HL-60 (cell line): ENCODE measurements at regions not wholly inside any gene's neighbourhood (a gene's known extent, or its start where the extent isn't known, plus 50 kb on each side); places are given as distances from the start of the nearest gene placed in this dataset.

ENCODE experiments used
- DNase-seq, 2 experiments: peaks; one replicate each; pipeline ENCODE4 v3.0.0-alpha.2; 2010 to 2020; ENCODE audit warnings: low read depth in 1 of 2, low spot score in 1 of 2
- H3K27ac ChIP-seq: fragments of 250-450 bp; sonication (Bioruptor Pico); replicated peaks from 2 replicates; pipeline ENCODE4 v1.5.1; 2020; ENCODE audit warnings: mild to moderate bottlenecking, moderate library complexity
- H3K27me3 ChIP-seq: fragments of 250-450 bp; sonication (Bioruptor Pico); 2 replicates; pipeline ENCODE4 v1.5.1; 2021; ENCODE audit warnings: mild to moderate bottlenecking, moderate library complexity; ENCODE audit not compliant: insufficient read depth, poor library complexity, severe bottlenecking
- H3K4me3 ChIP-seq: replicated peaks from 2 replicates; pipeline ENCODE4 v1.5.1; 2011; ENCODE audit warnings: mild to moderate bottlenecking, control low read depth, low read length; ENCODE audit not compliant: insufficient read depth
- GABPA ChIP-seq: IDR thresholded peaks from 2 replicates; pipeline ENCODE4 v1.6.1; 2012; ENCODE audit warnings: low read depth
- POLR2AphosphoS5 ChIP-seq: IDR thresholded peaks from 2 replicates; pipeline ENCODE4 v1.6.1; 2012; ENCODE audit warnings: low read depth
- SPI1 ChIP-seq: IDR thresholded peaks from 2 replicates; pipeline ENCODE4 v1.6.1; 2012; ENCODE audit warnings: low read depth, mild to moderate bottlenecking, borderline replicate concordance
- TF ChIP-seq, protein P1 (sequence below): IDR thresholded peaks from one replicate; pipeline ENCODE4 v1.5.1; 2011; ENCODE audit warnings: low read length, control low read depth, inconsistent platforms; ENCODE audit not compliant: insufficient read depth
- TF ChIP-seq, protein P2 (sequence below): IDR thresholded peaks from 2 replicates; pipeline ENCODE4 v1.6.1; 2012; ENCODE audit warnings: low read depth; ENCODE audit not compliant: insufficient replicate concordance

DNA sequence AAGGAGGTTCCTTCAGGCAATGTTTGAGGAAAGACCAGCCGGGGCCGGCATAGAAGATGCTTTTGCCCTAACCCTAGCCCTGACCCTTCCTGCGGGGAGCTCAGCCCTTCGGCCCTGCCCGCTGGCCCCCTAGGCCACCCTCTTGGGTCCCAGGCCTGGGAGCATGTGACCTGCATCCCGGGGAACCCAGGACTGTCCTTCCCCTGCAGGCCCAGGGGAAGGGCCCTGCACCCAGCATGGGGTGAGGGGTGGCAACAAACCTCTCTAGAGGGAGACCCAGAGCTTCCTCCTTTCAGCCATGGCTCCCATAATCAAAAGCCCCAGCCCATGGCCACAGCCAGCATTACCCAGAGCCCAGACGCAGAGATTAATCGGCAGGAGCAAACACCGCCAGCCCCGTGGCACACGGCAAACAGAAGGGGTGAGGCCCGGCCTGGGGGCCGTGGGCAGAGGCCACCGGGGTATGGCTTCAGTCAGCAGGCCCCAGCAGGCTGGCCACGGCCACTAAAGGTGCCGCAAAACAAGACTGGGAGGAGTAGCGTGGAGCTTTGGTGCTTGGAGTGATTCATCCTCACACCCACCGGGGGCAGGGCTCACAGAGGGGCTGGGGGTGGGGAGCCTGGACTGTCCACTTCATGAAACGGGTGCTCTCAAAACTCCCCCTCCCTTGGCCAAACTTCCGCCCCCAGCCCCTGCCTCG, 61.6 kb upstream of the HPCAL1 start:
- Histone ChIP-seq H3K27ac (no peak overlapping the region), H3K27me3 (no peaks in the 10 kb centered on the region), H3K4me3 (no peak overlapping the region)
- no peak for DNase-seq
- TF ChIP-seq SPI1: no peak
- TF ChIP-seq, protein P1, sequence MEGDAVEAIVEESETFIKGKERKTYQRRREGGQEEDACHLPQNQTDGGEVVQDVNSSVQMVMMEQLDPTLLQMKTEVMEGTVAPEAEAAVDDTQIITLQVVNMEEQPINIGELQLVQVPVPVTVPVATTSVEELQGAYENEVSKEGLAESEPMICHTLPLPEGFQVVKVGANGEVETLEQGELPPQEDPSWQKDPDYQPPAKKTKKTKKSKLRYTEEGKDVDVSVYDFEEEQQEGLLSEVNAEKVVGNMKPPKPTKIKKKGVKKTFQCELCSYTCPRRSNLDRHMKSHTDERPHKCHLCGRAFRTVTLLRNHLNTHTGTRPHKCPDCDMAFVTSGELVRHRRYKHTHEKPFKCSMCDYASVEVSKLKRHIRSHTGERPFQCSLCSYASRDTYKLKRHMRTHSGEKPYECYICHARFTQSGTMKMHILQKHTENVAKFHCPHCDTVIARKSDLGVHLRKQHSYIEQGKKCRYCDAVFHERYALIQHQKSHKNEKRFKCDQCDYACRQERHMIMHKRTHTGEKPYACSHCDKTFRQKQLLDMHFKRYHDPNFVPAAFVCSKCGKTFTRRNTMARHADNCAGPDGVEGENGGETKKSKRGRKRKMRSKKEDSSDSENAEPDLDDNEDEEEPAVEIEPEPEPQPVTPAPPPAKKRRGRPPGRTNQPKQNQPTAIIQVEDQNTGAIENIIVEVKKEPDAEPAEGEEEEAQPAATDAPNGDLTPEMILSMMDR: no peak
- TF ChIP-seq POLR2AphosphoS5: no peak
- TF ChIP-seq, protein P2, sequence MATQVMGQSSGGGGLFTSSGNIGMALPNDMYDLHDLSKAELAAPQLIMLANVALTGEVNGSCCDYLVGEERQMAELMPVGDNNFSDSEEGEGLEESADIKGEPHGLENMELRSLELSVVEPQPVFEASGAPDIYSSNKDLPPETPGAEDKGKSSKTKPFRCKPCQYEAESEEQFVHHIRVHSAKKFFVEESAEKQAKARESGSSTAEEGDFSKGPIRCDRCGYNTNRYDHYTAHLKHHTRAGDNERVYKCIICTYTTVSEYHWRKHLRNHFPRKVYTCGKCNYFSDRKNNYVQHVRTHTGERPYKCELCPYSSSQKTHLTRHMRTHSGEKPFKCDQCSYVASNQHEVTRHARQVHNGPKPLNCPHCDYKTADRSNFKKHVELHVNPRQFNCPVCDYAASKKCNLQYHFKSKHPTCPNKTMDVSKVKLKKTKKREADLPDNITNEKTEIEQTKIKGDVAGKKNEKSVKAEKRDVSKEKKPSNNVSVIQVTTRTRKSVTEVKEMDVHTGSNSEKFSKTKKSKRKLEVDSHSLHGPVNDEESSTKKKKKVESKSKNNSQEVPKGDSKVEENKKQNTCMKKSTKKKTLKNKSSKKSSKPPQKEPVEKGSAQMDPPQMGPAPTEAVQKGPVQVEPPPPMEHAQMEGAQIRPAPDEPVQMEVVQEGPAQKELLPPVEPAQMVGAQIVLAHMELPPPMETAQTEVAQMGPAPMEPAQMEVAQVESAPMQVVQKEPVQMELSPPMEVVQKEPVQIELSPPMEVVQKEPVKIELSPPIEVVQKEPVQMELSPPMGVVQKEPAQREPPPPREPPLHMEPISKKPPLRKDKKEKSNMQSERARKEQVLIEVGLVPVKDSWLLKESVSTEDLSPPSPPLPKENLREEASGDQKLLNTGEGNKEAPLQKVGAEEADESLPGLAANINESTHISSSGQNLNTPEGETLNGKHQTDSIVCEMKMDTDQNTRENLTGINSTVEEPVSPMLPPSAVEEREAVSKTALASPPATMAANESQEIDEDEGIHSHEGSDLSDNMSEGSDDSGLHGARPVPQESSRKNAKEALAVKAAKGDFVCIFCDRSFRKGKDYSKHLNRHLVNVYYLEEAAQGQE: no peak
- no peak for TF ChIP-seq GABPA

DNA sequence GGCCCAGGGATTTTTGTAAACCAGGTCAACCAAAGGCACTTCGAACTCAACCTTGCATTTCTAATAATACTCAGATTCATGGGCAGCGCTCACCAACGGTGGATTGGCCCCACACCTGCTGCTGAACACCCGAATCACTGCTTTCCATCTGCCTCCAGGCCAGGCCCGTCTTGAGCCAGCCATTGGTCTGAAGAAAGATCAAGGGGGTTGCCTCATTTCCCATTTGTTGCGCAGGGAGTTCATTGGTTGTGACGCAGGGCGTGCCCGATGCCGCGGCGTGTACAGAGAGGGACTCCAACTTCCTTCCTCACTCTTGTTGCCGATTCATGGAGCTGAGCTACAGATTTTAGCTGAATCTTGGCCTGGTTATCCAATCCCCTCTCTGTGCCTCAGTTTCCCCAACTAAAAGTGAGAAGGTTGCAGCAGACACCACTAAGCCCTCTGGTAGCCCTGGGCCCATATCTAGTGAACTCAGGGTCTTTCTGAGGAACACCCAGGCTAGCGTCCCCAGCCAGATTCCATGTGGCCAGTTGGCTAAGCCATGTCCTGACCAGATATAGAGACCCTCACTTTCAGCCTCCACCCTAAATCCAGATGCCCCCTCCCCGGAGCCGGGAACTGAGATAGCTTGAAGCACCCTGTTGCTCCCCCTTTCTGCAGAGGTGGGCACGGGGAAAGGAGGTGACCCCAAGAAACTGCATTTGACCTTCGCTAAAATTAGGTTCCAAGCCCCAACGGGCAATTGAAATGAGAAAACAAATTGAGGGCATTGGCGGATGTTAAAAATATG, 60.9 kb upstream of the HPCAL1 start:
- Histone ChIP-seq H3K27me3 (no peaks in the 10 kb centered on the region), H3K4me3 (no peak overlapping the region), H3K27ac (no peak overlapping the region)
- TF ChIP-seq, protein P1: no peak
- TF ChIP-seq, protein P2: no peak
- no peak for TF ChIP-seq SPI1
- no peak for TF ChIP-seq POLR2AphosphoS5
- no peak for TF ChIP-seq GABPA
- DNase-seq: peak in 1 of 2 experiments; percentile 61

DNA sequence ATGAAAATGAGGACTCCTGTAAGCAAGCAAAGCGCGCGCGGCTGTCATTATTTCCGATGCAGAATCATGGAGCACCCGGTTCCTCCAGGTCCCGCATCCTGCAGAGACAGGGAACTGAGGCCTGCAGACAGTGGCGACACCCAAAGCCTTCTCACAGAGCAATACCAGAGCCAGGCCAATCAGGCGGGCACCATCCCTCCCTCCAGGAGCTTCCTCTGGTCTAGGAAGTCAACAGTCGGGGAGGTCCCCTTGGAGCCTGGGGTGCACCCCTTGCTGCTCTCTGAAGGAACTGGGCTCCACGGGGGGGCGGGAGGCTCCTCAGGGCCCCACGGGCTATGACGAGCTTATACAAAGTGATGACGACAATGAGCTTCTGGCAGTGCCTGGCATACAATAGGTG, 60.3 kb upstream of the HPCAL1 start:
- TF ChIP-seq POLR2AphosphoS5 (no peak), SPI1 (no peak), GABPA (no peak)
- TF ChIP-seq, protein P1: no peak
- TF ChIP-seq, protein P2: no peak
- Histone ChIP-seq H3K27ac (no peak overlapping the region), H3K27me3 (no peaks in the 10 kb centered on the region), H3K4me3 (no peak overlapping the region)
- no peak for DNase-seq
